H1 (cell line): ENCODE measurements at regions not wholly inside any gene's neighbourhood (a gene's known extent, or its start where the extent isn't known, plus 50 kb on each side); places are given as distances from the start of the nearest gene placed in this dataset.

Experiments
- CTCF ChIA-PET: fragments of 300-600 bp; sonication (Branson Sonifier 250); formaldehyde crosslinking; loops from one replicate; lab custom pipeline; 2021; ENCODE audit not compliant: partially characterized antibody; lab: Charles Lee
- POLR2A ChIA-PET: fragments of 300-600 bp; sonication (Branson Sonifier 250); formaldehyde crosslinking; loops from one replicate; lab custom pipeline; 2021; ENCODE audit warnings: inconsistent platforms; ENCODE audit not compliant: partially characterized antibody; lab: Charles Lee
- DNase-seq, 2 experiments: peaks; one replicate each; pipeline versions ENCODE4 v3.0.0 to v3.0.0-alpha.2; 2010 to 2022; ENCODE audit warnings: low spot score in 2 of 2, low read depth in 1 of 2, mixed read lengths in 1 of 2
- FAIRE-seq: peaks from 2 replicates; lab custom pipeline; 2011; peaks lifted over from hg19 to GRCh38; lab: Jason Lieb, UNC
- H2AFZ ChIP-seq: 2 replicates; pipeline ENCODE4 v1.8.1; 2012; ENCODE audit warnings: low read length, inconsistent platforms
- H2AK5ac ChIP-seq: 2 replicates; pipeline ENCODE4 v1.6.1; 2013; ENCODE audit warnings: low read depth, low read length
- H2BK120ac ChIP-seq: replicated peaks from 2 replicates; pipeline ENCODE3; 2013; ENCODE audit warnings: low read depth, low read length, inconsistent platforms
- H2BK12ac ChIP-seq: 2 replicates; pipeline ENCODE4 v1.6.1; 2013; ENCODE audit warnings: low read depth, low read length
- H2BK15ac ChIP-seq: 2 replicates; pipeline ENCODE4 v1.6.1; 2013; ENCODE audit warnings: low read length
- H2BK20ac ChIP-seq: 2 replicates; pipeline ENCODE4 v1.6.1; 2013; ENCODE audit warnings: low read length
- H2BK5ac ChIP-seq: 2 replicates; pipeline ENCODE4 v1.6.1; 2013; ENCODE audit warnings: low read depth, low read length
- H3K14ac ChIP-seq: 2 replicates; pipeline ENCODE4 v1.6.1; 2013; ENCODE audit warnings: inconsistent platforms; ENCODE audit not compliant: insufficient read length
- H3K18ac ChIP-seq: 2 replicates; pipeline ENCODE4 v1.6.1; 2013; ENCODE audit warnings: low read length; ENCODE audit errors: extremely low read depth
- H3K23ac ChIP-seq: 2 replicates; pipeline ENCODE4 v1.6.1; 2013; ENCODE audit warnings: inconsistent platforms; ENCODE audit not compliant: insufficient read length
- H3K23me2 ChIP-seq: 2 replicates; pipeline ENCODE4 v1.6.1; 2013; ENCODE audit warnings: low read depth, low read length
- H3K27ac ChIP-seq: 2 replicates; pipeline ENCODE4 v1.6.1; 2011; ENCODE audit warnings: low read depth, low read length, inconsistent platforms
- H3K27me3 ChIP-seq, 4 experiments: replicated peaks in 1 of 4; 1 replicate in 1 of 4; 2 replicates in 3 of 4; pipeline versions ENCODE4 v1.6.1 to v1.8.1; 2011 to 2013; ENCODE audit warnings: low read length in 3 of 4, mild to moderate bottlenecking in 3 of 4, inconsistent platforms in 2 of 4, mixed read lengths in 2 of 4, moderate library complexity in 1 of 4; ENCODE audit not compliant: control insufficient read depth in 3 of 4, insufficient read depth in 3 of 4; ENCODE audit errors: extremely low read depth in 1 of 4
- H3K36me3 ChIP-seq, 4 experiments: 2 replicates each; pipeline versions ENCODE4 v1.6.1 to v1.8.1; 2011 to 2013; ENCODE audit warnings: mild to moderate bottlenecking in 4 of 4, low read length in 3 of 4, moderate library complexity in 2 of 4, control low read depth in 1 of 4, inconsistent platforms in 1 of 4; ENCODE audit not compliant: insufficient read depth in 4 of 4, control insufficient read depth in 2 of 4
- H3K4ac ChIP-seq: replicated peaks from 2 replicates; pipeline ENCODE3; 2013; ENCODE audit warnings: low read length, low read depth, mixed read lengths, inconsistent platforms; ENCODE audit not compliant: insufficient read length
- H3K4me1 ChIP-seq, 4 experiments: replicated peaks in 1 of 4; 1 replicate in 1 of 4; 2 replicates in 3 of 4; pipeline versions ENCODE4 v1.6.1 to v1.8.1; 2011 to 2013; ENCODE audit warnings: low read length in 3 of 4, inconsistent platforms in 2 of 4, mixed read lengths in 1 of 4; ENCODE audit not compliant: insufficient read depth in 4 of 4, control insufficient read depth in 3 of 4
- H3K4me2 ChIP-seq, 2 experiments: 2 replicates each; pipeline versions ENCODE4 v1.6.1 to v1.8.1; 2011 to 2013; ENCODE audit warnings: low read depth in 2 of 2, low read length in 2 of 2, control low read depth in 1 of 2, inconsistent platforms in 1 of 2, mild to moderate bottlenecking in 1 of 2; ENCODE audit not compliant: insufficient read depth in 1 of 2
- H3K4me3 ChIP-seq, 4 experiments: fragments of 200-600, 300-600 bp in 1 of 4; sonication (generic), shearing (Covaris generic), sonication (Bioruptor Twin) in 1 of 4; 2 replicates each; pipeline versions ENCODE4 v1.5.1 to v1.8.1; 2011 to 2016; ENCODE audit warnings: low read length in 4 of 4, low read depth in 3 of 4, control low read depth in 2 of 4, inconsistent platforms in 2 of 4, mild to moderate bottlenecking in 2 of 4, mixed read lengths in 1 of 4, moderate library complexity in 1 of 4; ENCODE audit not compliant: insufficient read depth in 2 of 4; ENCODE audit errors: extremely low read depth in 1 of 4
- H3K56ac ChIP-seq: replicated peaks from 2 replicates; pipeline ENCODE3; 2013; ENCODE audit warnings: low read depth, mild to moderate bottlenecking, mixed read lengths, low read length, inconsistent platforms; ENCODE audit not compliant: insufficient read length
- H3K79me1 ChIP-seq: 2 replicates; pipeline ENCODE4 v1.6.1; 2013; ENCODE audit warnings: low read depth, low read length, control low read depth
- H3K79me2 ChIP-seq, 2 experiments: 2 replicates each; pipeline versions ENCODE4 v1.6.1 to v1.8.1; 2012 to 2013; ENCODE audit warnings: low read length in 2 of 2, mild to moderate bottlenecking in 2 of 2, inconsistent platforms in 1 of 2; ENCODE audit not compliant: insufficient read depth in 2 of 2, control insufficient read depth in 1 of 2
- H3K9ac ChIP-seq, 4 experiments: replicated peaks in 1 of 4; 1 replicate in 1 of 4; 2 replicates in 3 of 4; pipeline versions ENCODE4 v1.6.1 to v1.8.1; 2011 to 2013; ENCODE audit warnings: low read depth in 3 of 4, low read length in 3 of 4, control low read depth in 2 of 4, mild to moderate bottlenecking in 2 of 4, moderate library complexity in 2 of 4, inconsistent platforms in 1 of 4; ENCODE audit errors: extremely low read depth in 1 of 4
- H3K9me3 ChIP-seq, 2 experiments: 2 replicates each; pipeline versions ENCODE4 v1.6.1 to v1.8.1; 2012 to 2013; ENCODE audit warnings: mild to moderate bottlenecking in 2 of 2, moderate library complexity in 2 of 2, control low read depth in 1 of 2, inconsistent platforms in 1 of 2, low read depth in 1 of 2, low read length in 1 of 2, mixed read lengths in 1 of 2; ENCODE audit not compliant: insufficient read depth in 2 of 2
- H4K20me1 ChIP-seq, 2 experiments: replicated peaks in 1 of 2; 2 replicates each; pipeline versions ENCODE3 to v1.8.1; 2011 to 2013; ENCODE audit warnings: inconsistent platforms in 2 of 2, low read length in 2 of 2, mild to moderate bottlenecking in 1 of 2; ENCODE audit not compliant: insufficient read depth in 2 of 2, control insufficient read depth in 1 of 2
- H4K5ac ChIP-seq: 2 replicates; pipeline ENCODE4 v1.6.1; 2013; ENCODE audit warnings: low read length, low read depth, mixed read lengths, inconsistent platforms; ENCODE audit not compliant: insufficient read length
- H4K8ac ChIP-seq: 2 replicates; pipeline ENCODE4 v1.8.0; 2013; ENCODE audit warnings: mild to moderate bottlenecking, moderate library complexity, low read length, inconsistent platforms; ENCODE audit not compliant: insufficient read depth; ENCODE audit errors: extremely low read depth
- H4K91ac ChIP-seq: replicated peaks from 2 replicates; pipeline ENCODE3; 2013; ENCODE audit warnings: low read length, mixed read lengths, inconsistent platforms; ENCODE audit not compliant: insufficient read length
- BACH1 ChIP-seq: IDR thresholded peaks from 2 replicates; pipeline ENCODE4 v1.6.1; 2012; ENCODE audit warnings: low read length, improper control_type of control experiment
- POU5F1 ChIP-seq: IDR thresholded peaks from 2 replicates; pipeline ENCODE4 v1.6.1; 2011; ENCODE audit warnings: low read depth, mild to moderate bottlenecking, low read length, moderate library complexity
- RXRA ChIP-seq: IDR thresholded peaks from 2 replicates; pipeline ENCODE4 v1.6.1; 2011; ENCODE audit warnings: low read depth, mild to moderate bottlenecking, low read length, moderate library complexity; ENCODE audit not compliant: insufficient read depth
- WGBS, 2 experiments: shearing (Covaris generic) in 1 of 2; methylation state at CpG; one replicate each; pipeline versions ENCODE4 v1.1.6 to v1.1.7; 2013 to 2015; ENCODE audit warnings: low lambda C conversion rate in 2 of 2, mixed read lengths in 2 of 2, inconsistent platforms in 1 of 2, low coverage in 1 of 2, missing lambda C conversion rate in 1 of 2; ENCODE audit not compliant: insufficient replicate concordance in 2 of 2, insufficient coverage in 1 of 2, insufficient read length in 1 of 2; ENCODE audit errors: extremely low coverage in 1 of 2, missing lambda C conversion rate in 1 of 2; 5-methylcytosine and 5-hydroxymethylcytosine counted together

DNA sequence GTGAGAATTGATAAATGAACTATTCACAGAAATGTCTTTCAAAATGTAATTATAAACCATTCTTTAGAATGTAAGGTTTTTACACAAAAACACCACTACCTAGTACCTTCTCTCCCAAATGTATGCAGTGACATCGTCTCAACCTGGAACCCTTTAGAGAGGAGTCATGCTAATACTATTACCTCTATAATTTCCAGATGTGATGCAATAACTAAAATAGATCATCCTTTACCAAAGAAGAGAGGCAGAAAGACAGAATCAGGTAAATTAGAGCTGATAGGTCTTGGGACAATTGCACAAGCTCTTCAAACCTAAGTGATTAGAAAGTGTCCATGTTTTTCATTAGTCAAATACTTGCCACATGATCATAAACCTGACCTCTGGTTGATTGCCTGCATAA lies 96.7 kb downstream of the HDGFL1 start:
- Histone ChIP-seq H3K27ac (no peak overlapping the region), H2AFZ (no peak overlapping the region), H2BK5ac (no peak overlapping the region), H2BK15ac (no peak overlapping the region), H2BK120ac (no peak overlapping the region), H4K8ac (no peak overlapping the region), H3K56ac (no peak overlapping the region), H3K79me2 (no peaks in the 10 kb centered on the region), H3K4ac (no peak overlapping the region), H3K23ac (no peak overlapping the region), H3K36me3 (no peaks in the 10 kb centered on the region), H2BK12ac (no peak overlapping the region), H3K14ac (no peak overlapping the region), H3K9me3 (no peaks in the 10 kb centered on the region), H3K9ac (no peak overlapping the region), H3K4me1 (no peaks in the 10 kb centered on the region), H4K20me1 (no peaks in the 10 kb centered on the region), H2AK5ac (no peak overlapping the region), H3K4me3 (no peak overlapping the region), H3K79me1 (no peaks in the 10 kb centered on the region), H3K23me2 (no peaks in the 10 kb centered on the region), H4K5ac (no peak overlapping the region), H4K91ac (no peak overlapping the region), H3K27me3 (no peaks in the 10 kb centered on the region), H3K4me2 (no peak overlapping the region), H3K18ac (no peak overlapping the region), H2BK20ac (no peak overlapping the region)
- ChIA-PET CTCF (interaction anchor here (1.4 to 1.5 kb wide), 2 partner anchors 19 to 27 kb away, joined by 3 to 4 read pairs; no protein-coding TSS in a partner anchor), POLR2A (no interaction called here)
- 91% methylated on average over 1 of the region's 1 CpG; no CpG with 5 or more reads in 1 of the 2 experiments for WGBS, 2 experiments
- TF ChIP-seq POU5F1 (no peak), RXRA (no peak), BACH1 (no peak)
- FAIRE-seq (no peak), DNase-seq (no peak)
